NCI-H1105 treated with DMSO at 0.1 percent for 48 hours (cell line): ENCODE measurements at regions not wholly inside any gene's neighbourhood (a gene's known extent, or its start where the extent isn't known, plus 50 kb on each side); places are given as distances from the start of the nearest gene placed in this dataset.

Experiments used
- DNase-seq: peaks from one replicate; lab custom pipeline; 2025; lab: John Stamatoyannopoulos, UW

DNA sequence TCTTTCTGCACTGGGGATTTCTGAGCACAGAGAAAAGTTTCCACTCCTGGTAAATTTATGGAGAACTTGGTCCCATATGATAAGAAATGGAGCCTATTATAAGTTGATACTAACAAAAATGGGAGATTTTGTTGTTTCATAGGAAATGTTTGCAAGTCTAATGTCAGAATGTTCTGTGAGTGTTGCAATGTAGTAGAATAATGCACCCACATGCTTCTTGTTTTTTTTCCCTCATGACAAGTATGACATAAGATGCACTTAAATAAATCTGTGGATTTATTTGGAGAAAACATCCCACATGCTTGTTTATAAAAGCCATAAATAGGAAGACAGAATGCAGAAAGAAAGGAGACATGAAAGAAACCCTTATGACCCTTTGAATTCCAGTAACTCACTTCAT is 50.8 kb upstream of the KCNJ6 start:
- DNase-seq: no peak

DNA sequence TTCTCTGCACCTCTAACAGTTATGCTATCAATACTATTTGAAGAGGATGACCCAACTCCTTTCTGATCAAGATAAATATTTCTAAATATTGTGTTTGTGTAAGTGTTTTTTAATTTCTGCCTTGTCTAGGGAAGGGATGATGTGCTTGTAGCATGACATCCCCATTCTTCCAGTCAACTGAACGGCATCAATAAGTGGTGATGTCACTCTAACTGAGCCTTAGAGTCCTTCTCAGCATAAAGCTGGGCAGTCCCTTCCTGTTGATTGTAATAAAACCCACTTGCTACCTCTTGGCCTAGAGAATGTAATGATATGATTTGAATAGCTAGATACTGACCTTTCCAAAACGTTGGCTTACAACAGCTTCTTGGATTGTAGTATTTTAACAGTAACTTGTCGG is 52.5 kb upstream of the KCNJ6 start:
- no peak for DNase-seq

DNA sequence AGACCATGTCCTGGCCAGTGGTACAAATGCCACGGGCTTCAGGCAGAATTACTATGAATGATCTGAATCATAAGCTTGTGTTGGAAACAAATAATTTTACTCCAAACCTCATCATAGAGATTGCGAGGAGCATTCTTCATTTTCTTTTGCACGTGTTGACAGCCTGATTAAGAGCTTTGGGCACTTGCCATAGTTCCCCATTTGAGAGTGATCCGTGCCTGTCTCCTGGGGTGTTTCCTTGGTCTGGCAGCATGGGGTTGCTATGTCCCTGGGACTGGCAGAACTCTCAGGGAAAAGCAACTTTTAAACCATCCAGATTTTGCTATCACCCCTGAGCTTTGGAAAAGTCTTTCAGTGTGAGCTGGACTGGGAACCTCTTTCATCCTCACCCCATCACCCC is 54.3 kb upstream of the KCNJ6 start:
- no peak for DNase-seq

DNA sequence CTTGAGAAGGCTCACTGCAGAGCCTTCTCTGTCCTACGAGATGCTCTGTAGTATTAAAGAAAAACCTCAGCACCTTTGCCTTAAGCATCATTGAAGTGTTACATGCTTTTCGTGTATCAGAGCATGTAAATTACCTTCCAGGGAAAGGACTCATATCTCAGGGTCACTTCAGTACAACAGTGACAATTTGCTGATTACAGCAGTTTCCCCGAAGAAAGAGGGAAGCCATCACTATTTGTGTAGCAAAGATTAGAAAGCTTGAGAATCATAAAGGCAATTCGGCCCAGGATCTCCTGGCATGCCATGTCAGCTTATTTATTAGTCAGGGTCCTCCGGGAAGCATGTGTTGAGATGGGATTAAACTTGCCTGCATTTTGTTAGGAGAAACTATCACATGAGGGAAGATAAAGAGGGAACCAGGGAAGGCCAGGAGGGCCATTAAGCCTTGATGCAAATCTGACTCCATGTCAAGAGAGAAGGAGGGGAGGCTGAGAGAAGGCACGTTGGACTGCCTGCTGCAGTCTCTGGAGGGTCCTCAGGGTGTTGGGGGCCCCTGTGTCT is 55.2 kb upstream of the KCNJ6 start:
- no peak for DNase-seq

DNA sequence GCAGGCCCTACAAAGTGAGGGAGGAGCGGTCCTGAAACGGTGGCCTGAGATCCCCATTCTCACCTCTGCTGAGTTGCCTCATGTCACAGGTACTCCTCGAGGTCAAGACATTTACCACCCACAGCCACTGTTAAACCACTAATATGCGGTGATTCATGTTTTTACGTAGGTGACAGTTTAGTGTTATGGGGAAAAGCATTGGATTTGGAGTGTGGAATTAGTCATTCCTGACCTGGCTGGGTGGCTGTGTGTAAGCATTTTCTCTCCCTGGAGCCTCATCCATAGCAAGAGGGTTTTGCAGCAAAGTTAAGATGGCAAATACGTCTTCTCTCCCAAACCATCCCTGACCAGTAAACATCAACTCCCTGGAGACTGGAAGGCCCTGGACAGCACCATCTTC is 57.8 kb upstream of the KCNJ6 start:
- no peak for DNase-seq

DNA sequence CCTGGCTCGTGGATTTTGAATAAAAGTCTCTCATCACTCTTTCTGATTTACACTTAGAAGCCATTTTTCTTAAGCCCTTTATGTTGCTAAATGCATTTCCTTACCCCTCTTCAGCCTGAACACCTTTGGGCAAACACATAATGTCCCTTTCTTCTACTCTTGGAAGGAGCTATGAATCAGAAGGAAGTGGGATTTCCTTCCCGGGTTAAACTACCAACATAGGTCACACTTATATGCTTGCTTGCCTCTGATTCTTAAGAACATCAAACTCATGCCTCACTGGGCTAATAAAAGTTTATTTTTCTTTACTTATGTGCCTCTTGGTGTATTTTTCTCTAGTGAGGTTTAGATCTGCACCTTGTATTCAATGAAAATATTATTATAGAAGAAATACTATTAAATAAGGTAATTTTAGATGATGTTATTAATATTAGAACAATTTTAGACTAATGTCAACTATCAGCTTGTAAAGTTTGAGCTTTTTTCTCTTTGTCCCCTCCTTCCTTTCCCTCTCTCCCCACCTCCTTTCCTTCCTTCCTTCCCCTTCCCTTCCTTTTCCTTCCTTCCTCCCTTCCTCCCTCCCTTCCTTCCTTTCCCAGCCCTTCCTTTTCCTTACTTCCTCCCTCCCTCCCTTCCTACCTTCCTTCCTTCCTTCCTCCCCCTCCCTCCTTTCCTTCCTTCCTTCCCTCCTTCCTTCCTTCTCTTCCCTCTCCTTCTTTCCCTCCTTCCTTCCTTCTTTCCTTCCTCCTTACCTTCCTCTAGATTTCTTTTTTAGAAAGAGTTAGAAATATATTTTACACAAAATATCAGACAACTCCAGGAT is 66.5 kb upstream of the KCNJ6 start:
- DNase-seq: no peak

DNA sequence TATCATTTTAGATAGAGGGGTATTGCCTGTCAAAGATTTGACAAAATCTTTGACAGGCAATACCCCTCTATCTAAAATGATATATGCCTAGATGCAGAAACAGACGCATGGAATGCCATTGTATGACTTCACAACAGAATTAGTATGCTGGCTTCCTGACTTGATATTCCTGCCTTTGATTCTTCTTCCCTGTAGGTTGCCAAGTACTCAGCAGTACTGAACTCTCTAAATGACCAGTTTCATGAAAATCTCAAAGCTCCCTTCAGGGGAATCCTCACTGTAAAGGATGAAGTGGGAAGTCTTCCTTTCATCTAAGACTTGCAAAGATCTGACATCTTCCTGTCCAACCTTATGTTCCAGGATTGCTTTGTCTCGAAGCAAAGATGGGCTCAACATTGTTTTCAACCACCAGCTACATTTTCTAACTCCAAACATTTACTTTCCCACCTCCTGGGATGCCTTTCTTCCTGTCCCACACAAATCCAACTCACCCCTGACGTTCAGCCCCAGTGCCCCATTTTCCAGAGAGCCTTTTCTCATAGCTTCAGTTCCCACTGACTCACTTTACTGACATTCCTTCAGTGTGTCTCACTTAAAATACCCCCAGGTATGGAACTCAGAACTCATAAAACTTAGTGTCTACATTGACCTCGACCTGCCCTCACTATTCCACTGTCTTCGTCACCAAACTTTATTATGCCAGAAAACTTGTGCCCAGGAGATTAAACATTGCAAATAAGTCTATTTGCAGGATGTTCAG is 67.3 kb upstream of the KCNJ6 start:
- no peak for DNase-seq

DNA sequence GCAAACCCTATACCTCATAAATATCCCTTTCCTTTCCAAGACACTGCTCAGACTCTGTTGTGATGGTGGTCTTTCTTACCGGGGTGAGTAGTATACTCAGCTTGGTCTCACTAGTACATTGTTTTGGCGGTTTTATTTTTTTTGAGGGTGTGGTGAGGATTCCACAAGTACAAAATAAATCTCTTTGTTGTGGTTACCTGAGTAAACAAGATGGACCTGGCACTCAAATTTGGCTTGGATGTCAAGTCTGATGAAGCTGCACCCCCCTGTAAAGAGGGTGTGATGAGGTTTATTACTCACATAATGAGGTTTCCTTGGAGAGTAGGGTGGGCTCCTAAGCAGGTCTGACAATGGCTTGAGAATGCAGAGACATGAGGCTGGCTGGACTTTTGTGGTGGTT is 68.2 kb upstream of the KCNJ6 start:
- no peak for DNase-seq

DNA sequence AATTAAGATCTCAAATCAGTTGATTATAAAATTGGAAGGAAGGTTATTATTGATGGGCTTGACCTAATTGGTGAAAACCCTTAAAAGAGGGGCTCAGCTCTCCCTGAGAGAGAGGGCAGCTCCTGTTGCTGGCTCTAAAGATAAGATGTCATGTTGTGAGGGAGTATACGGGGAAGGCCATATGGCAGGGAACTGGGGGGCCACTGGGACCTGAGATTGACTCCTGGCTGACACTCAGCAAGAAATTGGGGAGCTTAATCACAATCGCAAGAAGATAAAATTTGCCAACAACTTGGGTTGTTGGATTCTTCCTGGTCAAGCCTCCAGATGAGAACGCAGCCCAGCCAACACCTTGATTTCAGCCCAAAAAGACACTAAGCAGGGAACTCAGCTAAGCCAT is 69.7 kb upstream of the KCNJ6 start:
- DNase-seq: no peak

DNA sequence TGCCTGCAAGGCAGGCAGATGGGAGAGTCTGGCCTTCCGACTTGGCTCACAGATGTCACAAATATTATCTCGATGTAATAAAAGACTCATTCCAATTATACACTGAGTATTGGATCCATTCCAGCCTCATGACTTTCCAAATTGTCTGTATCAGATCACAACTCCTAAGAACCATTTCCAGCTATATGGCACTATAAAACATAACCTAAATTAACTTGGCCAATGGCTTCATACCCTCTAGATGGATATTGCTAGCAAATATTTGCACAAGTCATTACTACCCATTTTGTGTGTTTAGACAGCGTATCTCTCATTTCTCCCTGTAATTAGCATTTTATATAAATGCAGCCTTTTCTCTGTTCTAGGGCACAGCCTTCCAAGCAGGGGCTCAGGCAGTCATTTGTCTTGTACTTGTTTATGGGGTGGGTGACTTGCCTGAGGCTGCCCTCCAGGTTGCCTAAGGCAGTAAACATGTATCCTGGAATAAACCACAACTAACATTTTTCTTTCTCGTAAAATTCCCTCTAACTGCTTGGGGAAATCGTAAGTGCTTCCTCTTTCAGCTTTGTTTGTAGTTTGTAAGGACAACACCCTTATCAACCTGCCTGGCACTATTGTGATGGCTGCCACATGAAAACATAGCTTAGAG is 70.6 kb upstream of the KCNJ6 start:
- DNase-seq: peak; percentile 100

DNA sequence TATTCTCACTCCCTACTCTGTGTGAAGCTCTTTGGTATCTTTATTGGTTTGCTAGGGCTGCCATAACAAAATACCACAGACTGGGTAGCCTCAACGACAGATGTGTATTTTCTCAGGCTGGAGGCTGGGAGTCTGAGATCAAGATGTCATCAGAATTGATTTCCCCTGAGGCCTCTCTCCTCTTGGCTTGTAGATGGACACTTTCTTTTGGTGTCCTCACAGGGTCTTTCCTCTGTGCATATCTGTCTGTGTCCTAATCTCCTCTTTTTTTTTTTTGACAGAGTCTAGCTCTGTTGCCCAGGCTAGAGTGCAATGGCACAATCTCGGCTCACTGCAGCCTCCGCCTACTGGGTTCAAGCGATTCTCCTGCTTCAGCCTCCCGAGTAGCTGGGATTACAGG is 71.4 kb upstream of the KCNJ6 start:
- no peak for DNase-seq

DNA sequence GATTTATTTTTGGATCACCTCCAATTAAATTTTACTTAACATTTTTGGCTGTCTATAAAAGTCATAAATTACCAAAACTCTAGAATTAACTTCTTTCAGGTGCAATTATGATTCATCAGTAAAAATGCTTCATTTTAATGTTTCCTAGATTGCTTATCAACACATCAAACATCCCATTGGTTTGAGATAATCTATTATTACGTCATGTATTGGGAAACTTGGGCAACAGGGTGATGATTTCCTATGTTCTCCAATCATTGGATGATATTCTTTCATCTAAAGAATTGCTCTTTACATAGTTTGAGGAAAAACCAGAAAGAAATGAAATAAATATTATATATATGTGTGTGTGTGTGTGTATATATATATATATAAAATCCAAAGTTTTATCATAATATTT is 76.8 kb upstream of the KCNJ6 start:
- no peak for DNase-seq

DNA sequence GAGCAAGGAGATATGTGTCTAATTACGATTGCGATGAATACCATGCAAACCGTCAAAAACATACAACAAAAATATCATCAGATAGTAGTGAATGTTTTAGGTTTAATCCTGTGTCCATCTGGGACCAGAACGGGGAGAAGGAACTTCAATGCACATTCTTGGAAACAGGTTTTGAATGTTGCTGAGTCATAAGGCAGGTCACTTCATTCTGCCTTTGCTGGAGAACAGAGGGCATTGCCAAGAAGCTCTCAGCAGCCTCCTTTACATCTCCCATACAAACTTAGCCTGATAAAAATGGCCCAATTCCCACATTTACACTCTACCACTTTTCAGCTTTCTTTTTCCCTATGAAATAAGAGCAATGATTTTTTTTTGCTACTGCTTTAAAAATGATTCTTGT is 78.0 kb upstream of the KCNJ6 start:
- no peak for DNase-seq

DNA sequence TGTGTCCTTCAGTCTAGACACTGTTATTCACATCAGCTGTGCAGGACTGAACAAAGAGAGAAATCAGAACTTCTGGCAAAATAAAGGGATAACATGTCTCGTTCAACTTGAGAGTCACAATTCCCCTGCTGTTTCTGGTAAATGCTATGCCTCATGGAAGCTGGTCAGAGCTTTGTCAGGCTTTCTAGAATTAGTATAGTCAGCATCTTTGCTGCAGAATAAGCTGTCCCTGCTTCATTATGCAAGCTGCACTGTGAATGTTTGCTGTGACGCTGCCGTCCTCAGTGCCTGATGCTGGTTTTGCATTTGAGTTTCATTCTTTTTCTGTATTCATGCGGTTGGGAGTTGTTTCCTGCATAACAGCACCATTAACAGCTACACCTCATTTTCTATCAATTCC is 96.4 kb upstream of the KCNJ6 start:
- DNase-seq: no peak

DNA sequence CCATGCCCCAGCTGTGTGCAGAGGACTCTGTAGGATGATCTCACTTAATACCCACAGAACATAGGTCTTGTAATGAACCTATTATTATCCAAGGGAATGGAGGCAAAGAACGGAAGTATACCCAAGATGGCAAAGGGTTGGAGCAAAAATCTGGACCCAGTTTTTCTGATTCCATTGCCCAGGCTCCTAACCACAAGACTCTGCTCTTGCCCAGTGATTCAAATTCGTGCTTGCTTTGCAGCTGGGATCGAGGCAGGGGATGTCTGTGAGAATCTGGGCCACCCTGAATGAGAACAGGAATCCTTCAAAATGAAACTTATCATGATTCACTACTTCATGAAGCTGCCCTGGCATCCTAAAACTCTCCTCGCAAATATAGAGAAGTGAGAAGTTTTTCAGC is 97.5 kb upstream of the KCNJ6 start:
- DNase-seq: no peak

DNA sequence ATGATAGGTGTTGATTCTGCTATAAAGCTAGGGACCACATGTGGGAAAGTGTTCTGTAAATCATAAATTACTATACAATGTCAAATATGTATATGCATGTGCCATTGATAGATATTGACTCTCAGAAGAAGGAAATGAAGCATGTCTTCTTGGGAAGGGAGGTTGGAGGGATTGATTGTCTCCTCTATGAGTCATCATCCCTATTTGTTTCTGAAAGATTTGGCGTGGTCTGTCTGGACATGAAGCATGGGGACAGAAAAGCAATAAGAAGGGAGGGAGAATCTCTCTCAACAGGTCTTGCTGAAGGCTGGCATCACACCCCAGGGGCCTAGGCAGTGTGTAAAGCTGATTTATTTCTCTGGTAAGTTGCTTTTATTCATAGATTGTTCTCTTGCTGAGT is 98.0 kb upstream of the KCNJ6 start:
- DNase-seq: no peak

DNA sequence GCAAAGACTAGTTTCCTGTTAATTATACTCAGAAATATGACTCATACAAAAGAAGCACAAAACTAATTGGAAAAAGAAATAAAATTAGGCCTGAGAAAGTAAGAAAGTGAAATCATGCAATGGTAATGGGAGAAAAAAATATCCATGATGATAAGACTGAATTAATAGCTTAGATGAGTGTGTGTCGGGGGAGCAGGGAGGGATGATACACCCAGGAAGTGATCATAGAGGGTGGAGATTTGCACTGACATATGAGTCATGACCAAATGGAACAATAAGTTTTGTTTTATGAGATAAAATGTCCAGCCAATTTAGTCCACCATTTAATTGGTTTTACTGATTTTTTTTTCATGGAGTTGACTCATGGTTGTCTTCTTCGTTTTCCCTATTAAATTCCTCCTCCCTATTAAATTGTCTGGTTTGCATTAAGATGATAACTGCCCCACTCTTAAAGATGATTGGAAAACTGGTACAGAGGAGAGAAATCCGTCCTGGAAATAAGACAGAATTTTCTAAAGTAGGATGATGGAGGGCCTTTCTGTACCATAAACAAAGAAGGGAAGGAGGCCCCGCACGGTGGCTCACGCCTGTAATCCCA is 111.7 kb upstream of the KCNJ6 start:
- DNase-seq: no peak

DNA sequence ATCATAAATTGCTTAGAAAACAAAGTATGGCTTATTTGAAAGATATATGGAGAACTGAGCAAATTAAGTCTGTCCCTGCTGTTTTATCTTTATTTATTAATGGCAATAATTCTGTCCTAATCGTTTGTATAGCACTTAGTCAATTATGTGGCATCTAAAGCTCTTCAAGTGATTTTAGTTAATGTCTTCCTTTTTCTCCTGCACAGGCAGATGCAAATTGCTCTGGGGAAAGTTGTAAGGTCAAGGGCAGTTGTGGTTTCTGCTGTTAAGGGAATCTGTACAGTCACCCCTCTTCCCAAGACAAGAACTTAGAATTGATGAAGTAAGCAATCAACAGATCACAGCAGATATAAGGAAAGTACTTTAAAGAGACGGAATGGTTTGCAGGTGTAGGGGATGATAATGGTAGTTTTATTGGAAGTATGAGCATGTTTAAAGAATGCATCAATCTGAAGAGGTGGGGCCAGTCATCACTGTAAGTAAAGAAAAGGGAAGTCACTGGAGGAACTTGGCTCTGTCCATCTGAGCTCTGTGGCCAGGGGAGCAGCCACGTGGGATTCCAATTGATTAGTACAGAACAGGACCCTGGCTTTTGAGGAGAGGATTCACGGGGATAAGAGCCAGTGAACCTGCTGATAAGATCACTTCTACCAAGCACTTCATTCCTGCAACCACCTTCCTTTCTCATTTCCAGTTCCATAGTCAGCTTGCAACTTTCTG is 116.0 kb upstream of the KCNJ6 start:
- DNase-seq: no peak

DNA sequence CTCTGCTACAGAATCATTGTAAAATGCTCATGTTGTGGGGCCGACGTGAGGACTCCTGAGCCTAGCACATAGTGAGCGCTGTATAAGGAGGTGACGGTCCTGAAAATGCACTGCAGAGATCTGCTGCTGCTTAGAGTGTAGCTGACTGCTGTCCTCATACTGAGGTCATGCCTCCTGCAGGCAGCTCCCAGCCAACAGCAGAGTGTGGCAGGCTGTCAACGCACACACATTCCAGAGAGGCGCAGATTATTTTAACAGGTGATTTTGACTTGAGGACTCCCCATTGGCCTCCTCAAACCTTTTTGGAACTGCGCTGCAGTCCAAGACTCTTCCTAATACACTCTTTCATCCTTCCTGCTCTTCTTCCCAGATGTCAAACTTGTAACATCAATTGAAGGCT is 119.8 kb upstream of the KCNJ6 start:
- DNase-seq: no peak

DNA sequence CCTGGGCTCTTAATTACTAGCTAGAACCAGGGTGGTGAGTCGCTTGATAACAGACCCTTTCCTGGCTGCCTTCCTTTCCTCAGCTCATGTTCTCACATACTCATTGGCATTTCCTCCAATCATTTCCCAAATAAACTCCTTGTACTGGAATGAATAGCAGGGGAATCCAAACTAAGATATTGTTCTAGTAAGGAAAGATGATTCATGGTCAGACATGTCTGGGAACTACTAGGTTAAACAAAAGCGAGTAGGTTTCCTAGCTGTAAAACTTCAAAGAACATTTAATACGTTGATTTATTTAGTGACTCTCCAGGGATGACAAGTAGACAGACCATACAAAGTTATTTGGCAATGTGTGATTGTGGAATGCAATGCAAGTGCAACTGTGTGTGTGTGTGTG is 121.2 kb upstream of the KCNJ6 start:
- no peak for DNase-seq

DNA sequence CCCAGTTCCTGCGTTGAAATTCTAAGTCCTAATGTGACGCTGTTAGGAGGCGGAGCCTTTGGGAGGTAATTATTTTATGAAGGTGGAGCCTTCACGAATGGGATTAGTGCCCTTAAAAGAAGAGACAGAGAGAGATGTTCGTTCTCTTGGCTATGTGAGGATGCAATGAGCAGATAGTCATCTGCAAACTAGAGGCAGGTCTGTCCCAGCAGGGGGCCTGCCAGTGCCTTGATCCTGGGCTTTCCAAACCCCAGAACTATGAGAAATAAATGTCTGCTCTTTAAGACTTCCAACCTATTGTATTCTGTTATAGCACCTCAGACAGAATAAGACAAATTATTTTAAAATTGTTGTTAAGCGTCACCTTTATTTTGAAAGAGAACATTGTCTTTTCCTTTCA is 123.1 kb upstream of the KCNJ6 start:
- DNase-seq: no peak

DNA sequence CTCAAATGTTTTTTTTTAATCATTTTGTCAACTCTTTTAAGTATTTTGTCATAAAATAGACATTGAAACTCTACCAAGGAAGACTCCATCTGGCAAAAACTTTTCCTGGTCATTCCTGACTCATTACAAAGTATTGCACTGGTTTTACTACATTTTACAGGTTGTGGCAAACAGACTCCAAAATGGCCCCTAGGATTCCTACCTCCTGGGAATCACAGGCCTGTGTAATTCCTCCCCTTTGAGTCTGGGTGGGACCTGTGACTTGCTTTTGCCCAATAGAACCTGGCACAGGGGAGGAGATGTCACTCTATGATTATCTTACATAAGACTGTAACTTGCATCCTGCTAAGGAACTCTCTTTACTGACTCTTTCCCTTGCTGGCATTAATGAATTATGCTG is 123.6 kb upstream of the KCNJ6 start:
- no peak for DNase-seq
